ENCODE measurements at regions not wholly inside any gene's neighbourhood (a gene's known extent, or its start where the extent isn't known, plus 50 kb on each side); places are given as distances from the start of the nearest gene placed in this dataset.

DNA sequence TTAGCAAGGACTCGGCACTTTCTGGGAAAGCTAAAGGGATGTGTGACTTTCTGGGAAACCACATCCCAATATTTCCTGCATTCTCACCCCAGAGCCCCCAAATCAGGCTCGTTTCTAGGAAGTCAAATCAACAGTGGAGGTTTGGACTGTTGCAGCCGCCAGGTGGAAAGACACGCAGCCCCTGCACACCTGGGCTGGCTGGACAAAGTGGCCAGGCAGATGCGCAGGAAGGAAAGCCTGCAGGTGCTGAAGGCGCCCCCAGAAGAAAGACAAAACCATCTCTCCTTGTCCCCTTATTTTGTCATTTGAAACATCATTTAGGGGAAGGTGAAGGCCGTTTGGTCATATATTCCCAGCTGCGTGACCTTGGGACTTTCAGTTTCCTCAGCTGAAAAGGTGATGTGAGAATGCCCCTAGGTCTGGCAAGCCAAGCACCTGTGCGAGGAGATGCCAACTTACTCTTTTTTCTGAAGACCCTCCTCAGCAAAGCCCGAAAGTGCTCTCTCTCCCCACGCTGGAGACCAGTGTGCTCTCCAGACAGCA lies 97.9 kb upstream of the CPEB4 start (continued):
- TF ChIP-seq, protein P1, sequence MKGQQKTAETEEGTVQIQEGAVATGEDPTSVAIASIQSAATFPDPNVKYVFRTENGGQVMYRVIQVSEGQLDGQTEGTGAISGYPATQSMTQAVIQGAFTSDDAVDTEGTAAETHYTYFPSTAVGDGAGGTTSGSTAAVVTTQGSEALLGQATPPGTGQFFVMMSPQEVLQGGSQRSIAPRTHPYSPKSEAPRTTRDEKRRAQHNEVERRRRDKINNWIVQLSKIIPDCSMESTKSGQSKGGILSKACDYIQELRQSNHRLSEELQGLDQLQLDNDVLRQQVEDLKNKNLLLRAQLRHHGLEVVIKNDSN (CRISPR knock-in tag; IDR thresholded peaks at IDR 0.05): no peak
- TF ChIP-seq, protein P2, sequence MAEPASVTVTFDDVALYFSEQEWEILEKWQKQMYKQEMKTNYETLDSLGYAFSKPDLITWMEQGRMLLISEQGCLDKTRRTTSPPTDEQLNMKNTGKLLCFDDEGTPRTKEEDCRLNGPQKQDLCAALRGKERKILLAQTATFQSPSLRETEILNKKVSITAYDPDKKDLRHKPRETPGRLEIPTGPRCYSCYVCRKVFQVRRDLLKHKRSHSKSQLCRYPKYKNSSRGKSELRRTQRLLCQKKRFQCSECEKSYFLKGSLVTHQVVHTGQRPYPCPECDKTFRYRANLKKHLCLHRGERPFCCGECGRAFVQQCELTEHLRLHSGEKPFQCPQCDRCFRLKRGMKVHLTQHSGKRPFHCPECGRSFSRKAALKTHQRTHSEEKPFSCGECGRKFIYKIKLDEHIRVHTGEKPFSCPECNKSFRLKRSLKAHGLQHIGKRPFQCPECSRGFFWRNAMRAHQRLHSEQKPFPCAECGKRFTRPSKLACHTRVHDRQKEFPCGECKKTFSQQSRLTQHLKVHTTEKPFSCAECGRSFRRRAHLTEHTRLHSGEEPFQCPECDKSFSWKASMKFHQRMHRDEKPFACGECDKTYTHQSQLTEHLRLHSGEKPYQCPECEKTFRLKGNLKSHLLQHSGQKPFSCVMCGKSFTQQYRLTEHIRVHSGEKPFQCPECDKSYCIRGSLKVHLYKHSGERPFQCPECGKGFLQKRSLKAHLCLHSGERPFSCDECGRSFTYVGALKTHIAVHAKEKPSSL (CRISPR knock-in tag; conservative IDR thresholded peaks at IDR 0.05): no peak
- TF ChIP-seq, protein P3, sequence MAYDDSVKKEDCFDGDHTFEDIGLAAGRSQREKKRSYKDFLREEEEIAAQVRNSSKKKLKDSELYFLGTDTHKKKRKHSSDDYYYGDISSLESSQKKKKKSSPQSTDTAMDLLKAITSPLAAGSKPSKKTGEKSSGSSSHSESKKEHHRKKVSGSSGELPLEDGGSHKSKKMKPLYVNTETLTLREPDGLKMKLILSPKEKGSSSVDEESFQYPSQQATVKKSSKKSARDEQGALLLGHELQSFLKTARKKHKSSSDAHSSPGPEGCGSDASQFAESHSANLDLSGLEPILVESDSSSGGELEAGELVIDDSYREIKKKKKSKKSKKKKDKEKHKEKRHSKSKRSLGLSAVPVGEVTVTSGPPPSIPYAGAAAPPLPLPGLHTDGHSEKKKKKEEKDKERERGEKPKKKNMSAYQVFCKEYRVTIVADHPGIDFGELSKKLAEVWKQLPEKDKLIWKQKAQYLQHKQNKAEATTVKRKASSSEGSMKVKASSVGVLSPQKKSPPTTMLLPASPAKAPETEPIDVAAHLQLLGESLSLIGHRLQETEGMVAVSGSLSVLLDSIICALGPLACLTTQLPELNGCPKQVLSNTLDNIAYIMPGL (CRISPR knock-in tag; IDR thresholded peaks at IDR 0.05): no peak
- TF ChIP-seq NR1H2 (CRISPR knock-in tag; IDR thresholded peaks at IDR 0.05) (no peak), PRRX2 (CRISPR knock-in tag; IDR thresholded peaks at IDR 0.05) (no peak), OVOL2 (CRISPR knock-in tag; IDR thresholded peaks at IDR 0.05; ENCODE audit: borderline replicate concordance) (no peak), SMAD4 (CRISPR knock-in tag; IDR thresholded peaks at IDR 0.05) (no peak), ESRRA (CRISPR knock-in tag; IDR thresholded peaks at IDR 0.05; ENCODE audit: borderline replicate concordance) (no peak)
- TF ChIP-seq, protein P4, sequence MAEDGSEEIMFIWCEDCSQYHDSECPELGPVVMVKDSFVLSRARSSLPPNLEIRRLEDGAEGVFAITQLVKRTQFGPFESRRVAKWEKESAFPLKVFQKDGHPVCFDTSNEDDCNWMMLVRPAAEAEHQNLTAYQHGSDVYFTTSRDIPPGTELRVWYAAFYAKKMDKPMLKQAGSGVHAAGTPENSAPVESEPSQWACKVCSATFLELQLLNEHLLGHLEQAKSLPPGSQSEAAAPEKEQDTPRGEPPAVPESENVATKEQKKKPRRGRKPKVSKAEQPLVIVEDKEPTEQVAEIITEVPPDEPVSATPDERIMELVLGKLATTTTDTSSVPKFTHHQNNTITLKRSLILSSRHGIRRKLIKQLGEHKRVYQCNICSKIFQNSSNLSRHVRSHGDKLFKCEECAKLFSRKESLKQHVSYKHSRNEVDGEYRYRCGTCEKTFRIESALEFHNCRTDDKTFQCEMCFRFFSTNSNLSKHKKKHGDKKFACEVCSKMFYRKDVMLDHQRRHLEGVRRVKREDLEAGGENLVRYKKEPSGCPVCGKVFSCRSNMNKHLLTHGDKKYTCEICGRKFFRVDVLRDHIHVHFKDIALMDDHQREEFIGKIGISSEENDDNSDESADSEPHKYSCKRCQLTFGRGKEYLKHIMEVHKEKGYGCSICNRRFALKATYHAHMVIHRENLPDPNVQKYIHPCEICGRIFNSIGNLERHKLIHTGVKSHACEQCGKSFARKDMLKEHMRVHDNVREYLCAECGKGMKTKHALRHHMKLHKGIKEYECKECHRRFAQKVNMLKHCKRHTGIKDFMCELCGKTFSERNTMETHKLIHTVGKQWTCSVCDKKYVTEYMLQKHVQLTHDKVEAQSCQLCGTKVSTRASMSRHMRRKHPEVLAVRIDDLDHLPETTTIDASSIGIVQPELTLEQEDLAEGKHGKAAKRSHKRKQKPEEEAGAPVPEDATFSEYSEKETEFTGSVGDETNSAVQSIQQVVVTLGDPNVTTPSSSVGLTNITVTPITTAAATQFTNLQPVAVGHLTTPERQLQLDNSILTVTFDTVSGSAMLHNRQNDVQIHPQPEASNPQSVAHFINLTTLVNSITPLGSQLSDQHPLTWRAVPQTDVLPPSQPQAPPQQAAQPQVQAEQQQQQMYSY (CRISPR knock-in tag; IDR thresholded peaks at IDR 0.05): no peak
- TF ChIP-seq, protein P5, sequence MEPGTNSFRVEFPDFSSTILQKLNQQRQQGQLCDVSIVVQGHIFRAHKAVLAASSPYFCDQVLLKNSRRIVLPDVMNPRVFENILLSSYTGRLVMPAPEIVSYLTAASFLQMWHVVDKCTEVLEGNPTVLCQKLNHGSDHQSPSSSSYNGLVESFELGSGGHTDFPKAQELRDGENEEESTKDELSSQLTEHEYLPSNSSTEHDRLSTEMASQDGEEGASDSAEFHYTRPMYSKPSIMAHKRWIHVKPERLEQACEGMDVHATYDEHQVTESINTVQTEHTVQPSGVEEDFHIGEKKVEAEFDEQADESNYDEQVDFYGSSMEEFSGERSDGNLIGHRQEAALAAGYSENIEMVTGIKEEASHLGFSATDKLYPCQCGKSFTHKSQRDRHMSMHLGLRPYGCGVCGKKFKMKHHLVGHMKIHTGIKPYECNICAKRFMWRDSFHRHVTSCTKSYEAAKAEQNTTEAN (CRISPR knock-in tag; IDR thresholded peaks at IDR 0.05): no peak

DNA sequence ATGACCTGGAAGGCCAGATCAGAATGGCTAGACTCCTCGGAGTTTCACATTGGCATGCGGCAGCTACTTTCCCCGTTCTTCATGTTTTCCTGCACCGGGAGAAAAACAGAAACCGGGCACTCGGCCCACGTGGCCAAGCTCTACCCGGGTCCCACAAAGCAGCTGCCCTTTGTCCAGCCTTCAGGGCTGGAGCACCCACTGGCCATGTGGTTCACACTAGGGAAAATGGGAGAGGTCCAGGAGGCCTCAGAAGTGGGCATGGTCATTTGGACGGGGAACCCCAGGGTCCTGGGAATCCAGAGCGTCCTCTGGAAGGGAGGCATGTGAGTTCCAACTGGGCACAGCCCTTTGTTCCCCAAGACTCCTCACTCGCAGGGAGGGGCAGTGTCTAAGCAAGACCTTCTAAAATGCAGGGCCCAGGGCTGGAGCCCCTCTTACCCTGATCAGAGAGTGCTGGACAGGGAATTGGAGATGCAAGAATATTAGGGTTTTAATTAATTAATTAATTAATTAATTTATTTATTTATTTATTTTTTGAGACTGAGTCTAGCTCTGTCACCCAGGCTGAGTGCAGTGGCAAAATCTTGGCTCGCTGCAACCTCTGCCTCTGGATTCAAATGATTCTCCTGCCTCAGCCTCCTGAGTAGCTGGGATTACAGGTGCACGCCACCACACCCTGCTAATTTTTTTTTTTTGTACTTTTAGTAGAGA lies 97.2 kb upstream of the CPEB4 start:
- Mint-ChIP-seq H3K27me3 (ENCODE audit: low read depth) (peaks cover 5% of the 10 kb centered on the region), H3K9me3 (no peaks in the 10 kb centered on the region), H3K36me3 (no peaks in the 10 kb centered on the region), H3K27ac (no peak overlapping the region), H3K4me1 (peaks cover 24% of the 10 kb centered on the region), H3K4me3 (no peak overlapping the region)
- DNase-seq (ENCODE audit: low spot score): no peak
- ChIA-PET CTCF (interaction anchor here (0.8 to 1.0 kb wide), 2 partner anchors 10 to 38 kb away, joined by 3 read pairs; no protein-coding TSS in a partner anchor), POLR2A (interaction anchor here (1.3 kb wide), 1 partner anchor 11 kb away, joined by 3 read pairs; no protein-coding TSS in a partner anchor)
- ATAC-seq: no peak
- TF ChIP-seq ZBTB21 (CRISPR knock-in tag; IDR thresholded peaks at IDR 0.05; ENCODE audit: borderline replicate concordance) (no peak), HMGA2 (CRISPR knock-in tag; IDR thresholded peaks at IDR 0.05) (peak; percentile 82)

All from WTC11 (cell line).